ENCODE measurements at regions not wholly inside any gene's neighbourhood (a gene's known extent, or its start where the extent isn't known, plus 50 kb on each side); places are given as distances from the start of the nearest gene placed in this dataset.
"Not testable (repeated sequence)": the region's sequence is repeated elsewhere in the genome, so short reads cannot be mapped to it uniquely, and the experiment has no call there.

DNA sequence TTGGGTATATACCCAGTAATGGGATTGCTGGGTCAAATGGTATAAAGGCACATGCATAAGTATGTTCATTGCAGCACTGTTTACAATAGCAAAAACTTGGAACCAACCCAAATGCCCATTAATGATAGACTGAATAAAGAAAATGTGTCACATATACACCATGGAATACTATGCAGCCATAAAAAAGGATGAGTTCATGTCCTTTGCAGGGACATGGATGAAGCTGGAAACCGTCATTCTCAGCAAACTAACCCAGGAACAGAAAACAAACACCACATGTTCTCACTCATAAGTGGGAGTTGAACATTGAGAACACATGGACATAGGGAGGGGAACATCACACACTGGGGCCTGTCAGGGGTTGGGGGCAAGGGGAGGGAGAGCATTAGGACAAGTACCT is 224.5 kb upstream of the KIAA1217 start:
- H3K27me3 Mint-ChIP-seq; H3K9me3 Mint-ChIP-seq; H3K36me3 Mint-ChIP-seq (ENCODE audit: low read depth); H3K27ac Mint-ChIP-seq; H3K4me3 Mint-ChIP-seq; H3K4me1 Mint-ChIP-seq (ENCODE audit: low read depth): not testable (repeated sequence)

DNA sequence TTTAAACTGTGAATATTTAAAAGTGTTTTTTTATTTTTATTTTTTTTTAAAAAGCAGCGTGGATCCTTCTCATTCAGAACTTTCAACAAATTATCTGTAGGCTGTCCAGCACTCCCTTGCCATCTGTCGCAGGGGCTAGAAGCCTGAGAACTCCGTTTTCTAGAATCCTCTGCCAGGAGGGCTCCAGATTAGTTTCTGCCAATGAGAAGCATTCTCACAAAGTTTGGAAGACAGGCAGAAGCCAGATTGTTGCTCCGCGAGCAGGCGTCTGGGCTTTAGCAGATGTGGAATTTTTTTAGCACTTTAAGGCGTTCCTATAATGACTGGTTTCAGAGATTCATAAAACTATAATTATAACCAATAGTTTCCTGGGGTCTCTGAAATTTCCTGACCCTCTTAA is 220.9 kb upstream of the KIAA1217 start:
- no peaks in the 10 kb centered on the region for H3K36me3 Mint-ChIP-seq (ENCODE audit: low read depth)
- no peaks in the 10 kb centered on the region for H3K9me3 Mint-ChIP-seq
- no peaks in the 10 kb centered on the region for H3K4me1 Mint-ChIP-seq (ENCODE audit: low read depth)
- H3K27ac Mint-ChIP-seq = no peak overlapping the region
- no peaks in the 10 kb centered on the region for H3K27me3 Mint-ChIP-seq
- H3K4me3 Mint-ChIP-seq = no peak overlapping the region

DNA sequence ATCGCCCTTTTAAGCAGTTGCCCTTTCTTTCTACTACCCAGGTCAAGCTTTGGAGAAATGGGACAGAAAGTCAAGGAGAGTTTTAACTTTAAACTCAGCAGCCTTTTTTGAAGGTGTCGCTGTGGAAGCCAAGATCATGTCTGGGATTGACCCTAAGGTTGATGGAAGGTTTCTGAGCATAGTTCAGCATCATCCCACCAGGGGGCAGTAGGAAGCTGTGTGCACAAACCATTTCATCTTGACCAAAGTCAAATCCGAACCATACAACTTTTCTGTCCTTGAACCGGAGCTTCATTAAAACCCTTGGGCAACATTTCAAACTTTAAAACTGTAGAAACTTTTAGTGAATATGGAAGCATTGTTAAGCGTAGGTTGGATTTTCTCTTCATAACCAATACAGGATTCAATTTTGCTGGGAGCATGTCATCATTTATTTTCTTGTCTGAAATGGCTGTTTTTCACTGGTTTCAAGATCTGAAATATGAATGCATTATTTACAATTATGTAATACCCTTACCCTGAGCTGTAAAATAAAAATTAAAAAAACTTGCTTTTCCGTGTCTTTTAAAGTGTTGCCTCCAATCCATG is 214.4 kb upstream of the KIAA1217 start:
- Mint-ChIP-seq H3K36me3 (ENCODE audit: low read depth) (no peaks in the 10 kb centered on the region), H3K4me1 (ENCODE audit: low read depth) (no peaks in the 10 kb centered on the region)

GRCh38 chr10:23999445-23999844 is 209.5 kb upstream of the KIAA1217 start:
- H3K27me3 Mint-ChIP-seq = no peaks in the 10 kb centered on the region
- no peaks in the 10 kb centered on the region for H3K4me1 Mint-ChIP-seq (ENCODE audit: low read depth)
- no peak overlapping the region for H3K4me3 Mint-ChIP-seq
- H3K9me3 Mint-ChIP-seq = no peaks in the 10 kb centered on the region
- H3K27ac Mint-ChIP-seq = no peak overlapping the region
- no peaks in the 10 kb centered on the region for H3K36me3 Mint-ChIP-seq (ENCODE audit: low read depth)

More for the DNA sequence above, 214.4 kb upstream of the KIAA1217 start:
- no peaks in the 10 kb centered on the region for H3K27me3 Mint-ChIP-seq
- no peak overlapping the region for H3K27ac Mint-ChIP-seq
- H3K9me3 Mint-ChIP-seq = no peaks in the 10 kb centered on the region
- H3K4me3 Mint-ChIP-seq = no peak overlapping the region

- Mint-ChIP-seq H3K27me3 (no peaks in the 10 kb centered on the region), H3K4me3 (no peak overlapping the region), H3K9me3 (no peaks in the 10 kb centered on the region), H3K4me1 (ENCODE audit: low read depth) (no peaks in the 10 kb centered on the region), H3K27ac (no peak overlapping the region), H3K36me3 (ENCODE audit: low read depth) (no peaks in the 10 kb centered on the region)
Measured at GRCh38 chr10:24000271-24000813, 208.6 kb upstream of the KIAA1217 start.

DNA sequence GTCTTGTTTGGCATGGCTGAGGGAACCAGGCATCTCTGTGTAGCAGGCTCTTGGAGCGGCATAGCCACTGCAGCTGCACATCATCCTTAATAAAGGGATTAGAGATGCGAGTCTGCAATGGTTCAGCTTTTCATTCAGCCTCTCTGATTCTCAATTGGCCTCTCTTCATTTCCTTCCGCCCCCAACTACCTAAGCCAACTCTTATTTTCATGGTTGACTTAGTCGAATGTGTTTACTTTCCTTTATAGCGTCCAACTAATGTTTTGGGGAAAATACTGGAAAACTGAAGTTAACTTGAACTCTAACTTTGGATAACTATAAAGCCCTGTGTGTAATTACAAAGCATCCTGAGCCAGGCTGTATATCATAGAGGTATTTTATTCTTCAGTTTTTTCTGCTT is 202.2 kb upstream of the KIAA1217 start:
- no peaks in the 10 kb centered on the region for H3K4me1 Mint-ChIP-seq (ENCODE audit: low read depth)
- peaks cover 10% of the 10 kb centered on the region for H3K27me3 Mint-ChIP-seq
- H3K9me3 Mint-ChIP-seq = no peaks in the 10 kb centered on the region
- H3K27ac Mint-ChIP-seq = no peak overlapping the region
- no peak overlapping the region for H3K4me3 Mint-ChIP-seq
- no peaks in the 10 kb centered on the region for H3K36me3 Mint-ChIP-seq (ENCODE audit: low read depth)

- H3K27ac Mint-ChIP-seq = no peak overlapping the region
- H3K27me3 Mint-ChIP-seq = peaks cover 10% of the 10 kb centered on the region
- H3K4me3 Mint-ChIP-seq = no peak overlapping the region
- H3K4me1 Mint-ChIP-seq (ENCODE audit: low read depth) = no peaks in the 10 kb centered on the region
- H3K36me3 Mint-ChIP-seq (ENCODE audit: low read depth) = no peaks in the 10 kb centered on the region
- H3K9me3 Mint-ChIP-seq = no peaks in the 10 kb centered on the region
Measured at GRCh38 chr10:24007359-24007758, 201.6 kb upstream of the KIAA1217 start.

- H3K9me3 Mint-ChIP-seq = no peaks in the 10 kb centered on the region
- peaks cover 10% of the 10 kb centered on the region for H3K27me3 Mint-ChIP-seq
- H3K4me3 Mint-ChIP-seq = no peak overlapping the region
- H3K36me3 Mint-ChIP-seq (ENCODE audit: low read depth) = no peaks in the 10 kb centered on the region
- no peaks in the 10 kb centered on the region for H3K4me1 Mint-ChIP-seq (ENCODE audit: low read depth)
- H3K27ac Mint-ChIP-seq = no peak overlapping the region
Measured at GRCh38 chr10:24008164-24009091, 200.5 kb upstream of the KIAA1217 start.

DNA sequence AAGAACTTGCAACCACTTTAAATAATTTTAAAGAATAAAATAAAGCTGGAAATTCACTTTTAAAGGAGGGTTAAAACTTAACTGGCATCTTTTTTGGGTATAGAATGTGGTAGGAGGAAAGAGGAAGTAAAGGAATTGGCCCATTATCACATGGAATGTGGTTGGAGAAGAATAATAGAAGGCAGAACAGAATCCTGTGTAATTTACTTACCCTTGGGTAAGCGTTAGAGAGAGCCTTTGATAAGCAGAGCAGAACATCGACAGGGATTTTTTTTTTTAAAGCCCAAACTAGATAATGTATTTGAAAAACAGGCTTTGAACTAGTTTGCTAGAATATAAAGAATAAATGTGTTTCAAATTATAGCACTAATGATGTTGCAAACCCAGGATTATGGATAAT is 199.8 kb upstream of the KIAA1217 start:
- H3K27ac Mint-ChIP-seq = no peak overlapping the region
- peaks cover 12% of the 10 kb centered on the region for H3K27me3 Mint-ChIP-seq
- H3K9me3 Mint-ChIP-seq = no peaks in the 10 kb centered on the region
- H3K4me1 Mint-ChIP-seq (ENCODE audit: low read depth) = no peaks in the 10 kb centered on the region
- H3K4me3 Mint-ChIP-seq = no peak overlapping the region
- no peaks in the 10 kb centered on the region for H3K36me3 Mint-ChIP-seq (ENCODE audit: low read depth)

DNA sequence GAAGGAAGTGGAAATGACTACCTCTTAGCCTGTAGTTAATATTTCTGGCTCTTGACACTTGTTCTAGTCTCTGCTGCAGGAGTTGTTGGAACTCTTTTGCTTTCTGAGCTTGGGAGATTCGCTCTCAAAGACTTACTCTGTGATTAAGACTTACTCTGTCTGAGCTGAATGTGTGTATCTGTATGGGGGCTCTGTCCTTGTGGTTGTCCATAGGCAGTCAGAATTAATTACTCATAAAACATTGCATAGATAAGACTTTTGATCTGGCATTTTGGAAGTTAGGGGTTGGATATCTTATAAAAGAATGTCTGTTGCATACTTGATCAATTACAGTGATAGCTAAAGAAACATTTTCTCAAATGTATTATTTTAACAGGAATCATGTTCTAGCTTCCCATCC is 199.2 kb upstream of the KIAA1217 start:
- Mint-ChIP-seq H3K9me3 (no peaks in the 10 kb centered on the region), H3K36me3 (ENCODE audit: low read depth) (no peaks in the 10 kb centered on the region), H3K4me3 (no peak overlapping the region), H3K4me1 (ENCODE audit: low read depth) (no peaks in the 10 kb centered on the region), H3K27me3 (peaks cover 12% of the 10 kb centered on the region), H3K27ac (no peak overlapping the region)

- no peaks in the 10 kb centered on the region for H3K36me3 Mint-ChIP-seq (ENCODE audit: low read depth)
- no peak overlapping the region for H3K27ac Mint-ChIP-seq
- H3K4me1 Mint-ChIP-seq (ENCODE audit: low read depth) = no peaks in the 10 kb centered on the region
- H3K27me3 Mint-ChIP-seq = peaks cover 12% of the 10 kb centered on the region
- no peaks in the 10 kb centered on the region for H3K9me3 Mint-ChIP-seq
- no peak overlapping the region for H3K4me3 Mint-ChIP-seq
Measured at GRCh38 chr10:24010436-24010970, 198.4 kb upstream of the KIAA1217 start.

DNA sequence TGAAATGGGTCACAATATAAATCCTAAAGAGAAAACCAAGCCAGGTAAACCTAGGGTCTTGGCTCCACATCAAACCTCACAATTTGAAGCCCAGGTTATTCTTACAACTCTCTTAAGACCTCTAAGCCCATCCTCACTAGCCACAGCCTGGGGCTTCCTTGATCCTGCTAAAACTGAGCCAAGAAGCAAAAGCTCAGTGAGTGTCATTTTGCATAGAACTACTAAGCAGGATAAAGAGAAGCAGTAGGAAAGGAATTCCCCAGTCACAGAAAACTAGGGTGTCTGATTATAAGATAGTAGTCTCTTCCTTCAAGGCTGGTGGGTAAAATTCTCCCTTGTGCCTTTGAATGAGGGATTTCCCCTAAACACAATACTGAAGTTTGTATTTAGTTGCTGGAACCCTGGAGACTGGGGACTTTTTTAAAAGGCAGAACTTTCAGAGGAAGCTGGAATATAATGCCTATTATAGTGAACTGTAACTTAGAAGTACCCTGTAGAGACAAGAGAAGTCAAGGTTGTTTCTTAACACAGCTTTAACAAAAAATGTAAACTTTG is 196.6 kb upstream of the KIAA1217 start:
- Mint-ChIP-seq H3K36me3 (ENCODE audit: low read depth) (no peaks in the 10 kb centered on the region), H3K9me3 (no peaks in the 10 kb centered on the region), H3K27me3 (peaks cover 8% of the 10 kb centered on the region), H3K4me3 (no peak overlapping the region), H3K27ac (no peak overlapping the region), H3K4me1 (ENCODE audit: low read depth) (no peaks in the 10 kb centered on the region)

GRCh38 chr10:24027107-24027506 is 181.8 kb upstream of the KIAA1217 start:
- Mint-ChIP-seq H3K4me3 (no peak overlapping the region), H3K27ac (no peak overlapping the region), H3K4me1 (ENCODE audit: low read depth) (no peaks in the 10 kb centered on the region), H3K9me3 (peaks cover 4% of the 10 kb centered on the region), H3K27me3 (no peaks in the 10 kb centered on the region), H3K36me3 (ENCODE audit: low read depth) (no peaks in the 10 kb centered on the region)

GRCh38 chr10:24034571-24034970 is 174.4 kb upstream of the KIAA1217 start:
- Mint-ChIP-seq H3K27me3 (no peaks in the 10 kb centered on the region), H3K4me3 (no peak overlapping the region), H3K27ac (no peak overlapping the region), H3K36me3 (ENCODE audit: low read depth) (no peaks in the 10 kb centered on the region), H3K4me1 (ENCODE audit: low read depth) (no peaks in the 10 kb centered on the region), H3K9me3 (peaks cover 8% of the 10 kb centered on the region)

DNA sequence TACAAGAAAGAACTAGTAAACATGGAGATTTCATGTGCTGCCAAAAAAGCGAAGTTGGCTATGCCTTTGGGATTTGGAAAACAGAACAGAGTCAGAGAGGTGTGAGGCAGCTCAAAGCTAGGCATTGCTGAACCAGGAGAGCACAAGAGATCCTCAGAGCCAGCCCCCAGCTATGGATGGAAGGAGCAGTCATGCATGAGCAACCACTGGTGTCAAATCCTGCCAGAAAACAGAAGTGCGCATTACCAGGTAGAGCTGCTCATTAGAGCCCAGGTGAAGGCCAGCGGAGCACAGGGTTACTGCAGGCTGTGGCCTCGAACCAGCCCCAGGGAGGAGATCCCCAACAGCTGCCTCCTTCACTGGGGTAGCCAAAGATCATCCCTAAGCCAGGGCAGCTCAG is 173.2 kb upstream of the KIAA1217 start:
- Mint-ChIP-seq H3K27me3 (no peaks in the 10 kb centered on the region), H3K36me3 (ENCODE audit: low read depth) (no peaks in the 10 kb centered on the region), H3K4me1 (ENCODE audit: low read depth) (no peaks in the 10 kb centered on the region), H3K4me3 (no peak overlapping the region), H3K9me3 (peaks cover 6% of the 10 kb centered on the region), H3K27ac (no peak overlapping the region)
